Left lung (tissue), 4 donors: ENCODE measurements at regions not wholly inside any gene's neighbourhood (a gene's known extent, or its start where the extent isn't known, plus 50 kb on each side); places are given as distances from the start of the nearest gene placed in this dataset.
"Not testable (repeated sequence)": the region's sequence is repeated elsewhere in the genome, so short reads cannot be mapped to it uniquely, and the experiment has no call there.

Experiments used
- ATAC-seq: fragments of 200-7000 bp; cut with Tn5 transposase; one replicate; pipeline ENCODE4 v1.9.1; 2020; ENCODE audit warnings: moderate library complexity
- DNase-seq, 4 donors: peaks; one replicate each; pipeline ENCODE4 v3.0.0-alpha.2; 2013 to 2020
- H3K27ac ChIP-seq, 2 donors: fragments of 200-600 bp; sonication (generic) in 1 of 2; one replicate each; pipeline versions ENCODE4 v1.5.0 to v1.8.0; 2020 to 2021
- H3K27me3 ChIP-seq, 2 donors: fragments of 200-600 bp; sonication (generic) in 1 of 2; one replicate each; pipeline versions ENCODE4 v1.5.0 to v1.8.0; 2020 to 2021
- H3K36me3 ChIP-seq, 2 donors: fragments of 200-600 bp; sonication (generic) in 1 of 2; one replicate each; pipeline versions ENCODE4 v1.5.0 to v1.8.0; 2020 to 2021
- H3K4me1 ChIP-seq, 2 donors: fragments of 200-600 bp; one replicate each; pipeline ENCODE4 v1.8.0; 2021
- H3K4me3 ChIP-seq, 2 donors: fragments of 200-600 bp; sonication (generic) in 1 of 2; one replicate each; pipeline versions ENCODE4 v1.5.0 to v1.8.0; 2020 to 2021; ENCODE audit warnings: mild to moderate bottlenecking in 1 of 2
- H3K9me3 ChIP-seq, 2 donors: fragments of 200-600 bp; sonication (generic) in 1 of 2; one replicate each; pipeline versions ENCODE4 v1.5.0 to v1.8.0; 2020 to 2021
- CTCF ChIP-seq, 2 donors: fragments of 200-600 bp; sonication (generic) in 1 of 2; IDR thresholded peaks; one replicate each; pipeline versions ENCODE4 v1.5.0 to v1.8.0; 2021; ENCODE audit warnings: antibody characterized with exemption in 2 of 2
- intact Hi-C, 2 donors: fragments of 100-400 bp; cut with DNase I; formaldehyde crosslinking; loops; one replicate each; pipeline versions ENCODE4 v1.11.2 to v1.14.2; 2022
- donor health status: DM: no; HTN: yes; CAD: no.
- donor health status: DM: no; HTN: no; CAD: no.

- ATAC-seq: no peak
- intact Hi-C loops: no loop called here
- H3K9me3 ChIP-seq: peaks cover 0 to 3% of the 10 kb centered on the region in 2 donors
Observed at GRCh38 chr5:135741040-135741439, 93.4 kb upstream of the SLC25A48 start.

GRCh38 chr5:135740475-135740874, 94.0 kb upstream of the SLC25A48 start:
- peak; percentile 43 for ATAC-seq

More at GRCh38 chr5:135741040-135741439, 93.4 kb upstream of the SLC25A48 start:
- no peaks in the 10 kb centered on the region for H3K36me3 ChIP-seq
- no peak for DNase-seq
- H3K27ac ChIP-seq: no peak overlapping the region
- no peaks in the 10 kb centered on the region for H3K4me1 ChIP-seq
- no peak overlapping the region for H3K4me3 ChIP-seq
- H3K27me3 ChIP-seq: no peaks in the 10 kb centered on the region
- no peak for TF ChIP-seq CTCF (IDR thresholded peaks at IDR 0.05)

GRCh38 chr5:135739383-135739981, 95.0 kb upstream of the SLC25A48 start:
- Histone ChIP-seq H3K36me3 (no peaks in the 10 kb centered on the region), H3K9me3 (no peaks in the 10 kb centered on the region), H3K4me3 (no peak overlapping the region), H3K27me3 (no peaks in the 10 kb centered on the region), H3K4me1 (no peaks in the 10 kb centered on the region), H3K27ac (peak overlapping the region in 1 of 2 donors; percentile 62)
- ATAC-seq (peak; percentile 76), DNase-seq (peak in 2 of 4 donors; percentile 62 to 73)
- TF ChIP-seq CTCF (IDR thresholded peaks at IDR 0.05): no peak
- intact Hi-C loops: loop anchor here in 1 of 2 donors (10.0 kb wide), 1 partner anchor 175 kb away; no protein-coding TSS in a partner anchor

More at GRCh38 chr5:135740475-135740874, 94.0 kb upstream of the SLC25A48 start:
- H3K27ac ChIP-seq: no peak overlapping the region
- H3K4me1 ChIP-seq: no peaks in the 10 kb centered on the region
- no peak for DNase-seq
- TF ChIP-seq CTCF (IDR thresholded peaks at IDR 0.05): no peak
- no peaks in the 10 kb centered on the region for H3K36me3 ChIP-seq
- H3K9me3 ChIP-seq: peaks cover 0 to 3% of the 10 kb centered on the region in 2 donors
- H3K4me3 ChIP-seq: no peak overlapping the region
- intact Hi-C loops: no loop called here
- no peaks in the 10 kb centered on the region for H3K27me3 ChIP-seq

GRCh38 chr5:135738564-135738875, 95.9 kb upstream of the SLC25A48 start:
- no peak overlapping the region for H3K4me3 ChIP-seq
- no peak overlapping the region for H3K27ac ChIP-seq
- H3K27me3 ChIP-seq: no peaks in the 10 kb centered on the region
- no peaks in the 10 kb centered on the region for H3K9me3 ChIP-seq
- no peak for TF ChIP-seq CTCF (IDR thresholded peaks at IDR 0.05)
- ATAC-seq: no peak
- no peak for DNase-seq
- intact Hi-C loops: loop anchor here in 1 of 2 donors (10.0 kb wide), 1 partner anchor 174 kb away; no protein-coding TSS in a partner anchor
- H3K4me1 ChIP-seq: no peaks in the 10 kb centered on the region
- H3K36me3 ChIP-seq: no peaks in the 10 kb centered on the region

- TF ChIP-seq CTCF (IDR thresholded peaks at IDR 0.05): no peak
- no peaks in the 10 kb centered on the region for H3K27me3 ChIP-seq
- intact Hi-C loops: loop anchor here in 1 of 2 donors (10.0 kb wide), 1 partner anchor 173 kb away; no protein-coding TSS in a partner anchor
- no peaks in the 10 kb centered on the region for H3K9me3 ChIP-seq
- H3K4me1 ChIP-seq: no peaks in the 10 kb centered on the region
- no peak overlapping the region for H3K27ac ChIP-seq
- no peaks in the 10 kb centered on the region for H3K36me3 ChIP-seq
- ATAC-seq: no peak
- no peak overlapping the region for H3K4me3 ChIP-seq
- no peak for DNase-seq
Observed at GRCh38 chr5:135737701-135738563, 96.5 kb upstream of the SLC25A48 start.

GRCh38 chr5:135736952-135737351, 97.5 kb upstream of the SLC25A48 start:
- not testable (repeated sequence) for ATAC-seq, H3K4me1 ChIP-seq, H3K36me3 ChIP-seq, H3K9me3 ChIP-seq, H3K4me3 ChIP-seq, H3K27ac ChIP-seq, H3K27me3 ChIP-seq, DNase-seq
- intact Hi-C loops: loop anchor here in 1 of 2 donors (10.0 kb wide), 1 partner anchor 172 kb away; no protein-coding TSS in a partner anchor
